C4-2B (cell line): ENCODE measurements at regions not wholly inside any gene's neighbourhood (a gene's known extent, or its start where the extent isn't known, plus 50 kb on each side); places are given as distances from the start of the nearest gene placed in this dataset.
A peak's percentile ranks its signal among the peaks of the same experiment; 100 is the strongest.

Source experiments
- H3K27ac ChIP-seq: fragments of 450-650 bp; 2 replicates; pipeline ENCODE4 v1.5.1; 2017
- ZFX ChIP-seq: fragments of 450-650 bp; IDR thresholded peaks from 2 replicates; pipeline ENCODE4 v1.6.1; 2017
- TF ChIP-seq, protein P1 (sequence below): fragments of 450-650 bp; conservative IDR thresholded peaks from 2 replicates; pipeline ENCODE4 v1.5.1; 2017; ENCODE audit warnings: mild to moderate bottlenecking

DNA sequence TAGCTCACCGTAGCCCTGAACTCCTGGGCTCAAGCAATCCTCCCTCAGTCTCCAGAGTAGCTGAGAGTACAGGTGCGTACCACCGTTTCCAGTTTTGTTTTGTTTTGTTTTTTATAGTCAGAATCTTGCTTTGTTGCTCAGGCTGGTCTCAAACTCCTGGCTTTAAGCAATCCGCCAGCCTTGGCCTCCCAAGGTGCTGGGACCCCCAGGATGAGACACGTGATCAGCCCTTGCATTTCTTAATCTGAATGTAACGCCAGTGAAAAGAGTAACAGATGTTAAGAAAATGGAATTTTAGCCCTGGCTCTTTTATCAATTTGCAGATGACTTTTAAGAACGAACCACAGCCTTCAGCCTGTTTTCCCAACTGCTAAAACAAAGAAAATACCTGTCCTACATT, 451.3 kb downstream of the SHQ1 start:
- no peak for TF ChIP-seq ZFX
- TF ChIP-seq, protein P1, sequence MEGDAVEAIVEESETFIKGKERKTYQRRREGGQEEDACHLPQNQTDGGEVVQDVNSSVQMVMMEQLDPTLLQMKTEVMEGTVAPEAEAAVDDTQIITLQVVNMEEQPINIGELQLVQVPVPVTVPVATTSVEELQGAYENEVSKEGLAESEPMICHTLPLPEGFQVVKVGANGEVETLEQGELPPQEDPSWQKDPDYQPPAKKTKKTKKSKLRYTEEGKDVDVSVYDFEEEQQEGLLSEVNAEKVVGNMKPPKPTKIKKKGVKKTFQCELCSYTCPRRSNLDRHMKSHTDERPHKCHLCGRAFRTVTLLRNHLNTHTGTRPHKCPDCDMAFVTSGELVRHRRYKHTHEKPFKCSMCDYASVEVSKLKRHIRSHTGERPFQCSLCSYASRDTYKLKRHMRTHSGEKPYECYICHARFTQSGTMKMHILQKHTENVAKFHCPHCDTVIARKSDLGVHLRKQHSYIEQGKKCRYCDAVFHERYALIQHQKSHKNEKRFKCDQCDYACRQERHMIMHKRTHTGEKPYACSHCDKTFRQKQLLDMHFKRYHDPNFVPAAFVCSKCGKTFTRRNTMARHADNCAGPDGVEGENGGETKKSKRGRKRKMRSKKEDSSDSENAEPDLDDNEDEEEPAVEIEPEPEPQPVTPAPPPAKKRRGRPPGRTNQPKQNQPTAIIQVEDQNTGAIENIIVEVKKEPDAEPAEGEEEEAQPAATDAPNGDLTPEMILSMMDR, result no peak
- H3K27ac ChIP-seq, result no peak overlapping the region

DNA sequence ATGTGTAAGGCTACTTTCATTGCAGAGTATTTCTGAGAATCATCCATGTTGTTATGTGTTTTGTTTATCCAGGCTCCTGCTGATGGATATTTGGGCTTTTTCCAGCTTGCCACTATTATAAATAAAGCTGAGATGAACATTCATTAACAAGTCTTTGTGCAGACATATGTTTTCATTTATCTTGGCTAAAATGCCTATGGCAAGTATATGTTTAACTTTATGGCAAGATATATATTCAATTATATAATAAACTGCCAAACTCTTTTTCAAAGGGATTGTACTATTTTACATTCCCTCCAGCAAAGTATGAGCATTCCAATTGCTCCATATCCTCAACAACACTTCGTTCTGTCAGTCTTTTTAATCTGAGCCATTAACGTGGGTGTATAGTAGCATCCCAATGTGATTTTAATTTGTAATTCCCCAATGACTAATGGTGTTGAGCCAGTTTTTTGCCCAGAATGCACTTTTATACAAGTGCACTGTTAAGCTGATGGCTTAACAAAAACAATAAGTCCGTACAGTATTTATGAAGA, 452.4 kb downstream of the SHQ1 start:
- TF ChIP-seq, protein P1, result no peak
- H3K27ac ChIP-seq, result no peak overlapping the region

DNA sequence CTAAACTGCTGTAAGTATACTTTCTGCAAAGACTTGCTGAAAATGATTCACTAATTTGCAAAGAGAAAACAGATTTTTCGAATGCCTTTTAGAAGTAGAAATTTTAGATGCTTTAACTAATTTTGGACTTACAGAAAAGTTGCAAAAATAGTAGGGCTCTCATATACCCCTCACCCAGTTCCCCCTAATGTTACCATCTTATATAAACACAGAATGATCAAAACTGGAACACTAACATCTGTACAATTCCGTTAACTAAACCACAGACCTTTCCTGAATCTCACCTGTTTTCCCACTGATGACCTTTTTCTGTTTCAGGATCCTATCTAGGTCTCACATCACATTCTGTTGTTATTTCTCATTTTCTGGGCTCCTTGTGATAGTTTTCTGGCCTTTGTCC, 454.8 kb downstream of the SHQ1 start:
- TF ChIP-seq ZFX, result no peak
- TF ChIP-seq, protein P1, result no peak
- H3K27ac ChIP-seq, result no peak overlapping the region

DNA sequence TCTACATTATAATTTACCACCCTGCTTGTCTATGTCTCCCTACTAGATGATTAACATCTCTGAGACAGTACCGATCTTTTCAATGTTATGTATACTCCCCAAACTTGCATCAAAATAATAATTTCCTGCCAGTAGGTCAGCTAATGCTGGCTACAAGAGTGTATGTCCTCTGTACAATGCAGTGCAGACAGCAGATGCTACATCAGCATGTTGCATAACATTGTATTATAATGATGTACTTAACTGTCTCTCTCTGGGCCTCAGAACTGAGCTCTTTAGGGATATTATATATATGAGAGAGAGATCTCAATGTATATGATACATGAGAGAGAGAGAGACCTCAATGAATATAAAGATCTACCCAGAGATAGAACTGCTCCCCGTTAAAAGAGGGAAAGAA, 456.6 kb downstream of the SHQ1 start:
- H3K27ac ChIP-seq, result no peak overlapping the region
- no peak for TF ChIP-seq ZFX
- TF ChIP-seq, protein P1, result no peak

DNA sequence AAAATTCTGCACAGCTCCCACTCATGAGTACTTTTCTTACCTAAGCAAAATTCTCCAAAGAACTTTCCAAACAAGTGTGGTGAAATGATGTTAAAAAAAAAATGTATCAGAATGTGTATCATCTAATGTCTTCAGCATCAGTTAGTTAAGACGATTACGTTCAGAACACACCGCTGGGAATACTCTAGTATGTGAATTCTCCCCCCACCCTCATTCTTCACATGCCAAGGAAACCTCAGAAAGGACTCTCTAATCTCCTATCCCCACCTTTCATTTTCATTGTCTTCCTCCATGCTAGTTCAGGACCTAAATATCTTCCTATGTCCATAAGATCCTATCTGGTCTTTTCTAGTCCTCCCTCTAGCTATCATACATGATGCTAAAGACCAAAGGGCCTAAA, 457.4 kb downstream of the SHQ1 start:
- TF ChIP-seq ZFX, result no peak
- TF ChIP-seq, protein P1, result no peak
- no peak overlapping the region for H3K27ac ChIP-seq

DNA sequence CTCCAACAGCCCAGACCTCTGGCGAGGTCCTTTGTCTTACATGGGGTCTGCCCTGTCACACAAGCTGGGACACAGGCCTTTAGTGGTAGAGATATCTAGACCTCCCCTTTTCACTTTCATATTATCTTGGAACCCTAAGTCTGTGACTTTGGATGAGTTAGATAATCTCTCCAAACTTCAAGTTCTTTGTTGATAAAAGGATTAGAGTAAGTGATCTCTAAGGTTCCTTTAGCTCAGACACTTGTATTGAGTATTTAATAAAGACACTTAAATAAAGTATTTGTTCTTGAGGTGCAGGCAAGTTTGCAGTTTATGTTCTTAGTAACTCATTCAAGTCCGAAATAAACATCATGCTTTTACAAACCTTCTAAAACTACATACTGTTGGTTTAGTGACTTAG, 459.6 kb downstream of the SHQ1 start:
- H3K27ac ChIP-seq, result no peak overlapping the region; the same call in 1 of the 2 replicates

DNA sequence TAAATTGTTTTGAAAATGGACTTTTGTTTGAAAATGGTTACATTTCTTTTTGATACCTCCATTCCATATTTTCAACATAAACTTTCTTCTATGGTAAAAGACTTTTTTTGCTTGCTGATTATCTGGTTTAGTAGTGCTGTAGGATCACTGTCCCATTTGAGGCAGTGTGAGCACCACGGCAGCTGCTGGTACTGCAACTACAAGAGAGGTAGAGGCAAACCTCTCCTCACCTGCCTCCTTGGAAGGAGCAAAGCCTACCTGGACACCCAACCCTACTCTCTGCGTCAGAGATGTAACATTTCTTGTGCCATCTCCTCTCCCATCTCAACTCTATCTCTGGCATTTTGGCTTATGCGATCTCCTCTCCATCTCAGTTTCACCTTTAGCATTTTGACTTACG, 460.1 kb downstream of the SHQ1 start:
- H3K27ac ChIP-seq, result no peak overlapping the region; the same call in 1 of the 2 replicates
- TF ChIP-seq, protein P1, result peak; percentile 20; the same call in 1 of the 2 replicates
- no peak for TF ChIP-seq ZFX

More for the DNA sequence above, 459.6 kb downstream of the SHQ1 start:
- no peak for TF ChIP-seq ZFX
- TF ChIP-seq, protein P1, result no peak
